VCaP (cell line): ENCODE measurements at regions not wholly inside any gene's neighbourhood (a gene's known extent, or its start where the extent isn't known, plus 50 kb on each side); places are given as distances from the start of the nearest gene placed in this dataset.
"Not testable (repeated sequence)": the region's sequence is repeated elsewhere in the genome, so short reads cannot be mapped to it uniquely, and the experiment has no call there.

ENCODE experiments used
- H3K27ac ChIP-seq: fragments of 450-650 bp; 2 replicates; pipeline ENCODE4 v1.5.1; 2017
- CTCF ChIP-seq: fragments of 450-650 bp; conservative IDR thresholded peaks from 2 replicates; pipeline ENCODE4 v1.5.1; 2017; ENCODE audit warnings: mild to moderate bottlenecking, moderate library complexity

GRCh38 chr1:238401144-238401543 is 510.4 kb upstream of the ZP4 start:
- H3K27ac ChIP-seq: no peak overlapping the region

GRCh38 chr1:238399558-238399957 is 508.8 kb upstream of the ZP4 start:
- no peak overlapping the region for H3K27ac ChIP-seq
- TF ChIP-seq CTCF: no peak

More at GRCh38 chr1:238401144-238401543, 510.4 kb upstream of the ZP4 start:
- TF ChIP-seq CTCF: no peak

GRCh38 chr1:238396140-238396539 is 505.4 kb upstream of the ZP4 start:
- H3K27ac ChIP-seq: no peak overlapping the region
- no peak for TF ChIP-seq CTCF

- no peak for TF ChIP-seq CTCF
Observed at GRCh38 chr1:238384381-238384780, 493.7 kb upstream of the ZP4 start.

GRCh38 chr1:238380167-238380566 is 489.4 kb upstream of the ZP4 start:
- H3K27ac ChIP-seq: no peak overlapping the region
- no peak for TF ChIP-seq CTCF

More at GRCh38 chr1:238384381-238384780, 493.7 kb upstream of the ZP4 start:
- H3K27ac ChIP-seq: no peak overlapping the region

- not testable (repeated sequence) for H3K27ac ChIP-seq
Observed at GRCh38 chr1:238379446-238379845, 488.7 kb upstream of the ZP4 start.

- H3K27ac ChIP-seq: no peak overlapping the region
- no peak for TF ChIP-seq CTCF
Observed at GRCh38 chr1:238377280-238377919, 486.7 kb upstream of the ZP4 start.

- no peak overlapping the region for H3K27ac ChIP-seq
- no peak for TF ChIP-seq CTCF
Observed at GRCh38 chr1:238370599-238370998, 479.9 kb upstream of the ZP4 start.
